ENCODE measurements at regions not wholly inside any gene's neighbourhood (a gene's known extent, or its start where the extent isn't known, plus 50 kb on each side); places are given as distances from the start of the nearest gene placed in this dataset.
"Not testable (repeated sequence)": the region's sequence is repeated elsewhere in the genome, so short reads cannot be mapped to it uniquely, and the experiment has no call there.

DNA sequence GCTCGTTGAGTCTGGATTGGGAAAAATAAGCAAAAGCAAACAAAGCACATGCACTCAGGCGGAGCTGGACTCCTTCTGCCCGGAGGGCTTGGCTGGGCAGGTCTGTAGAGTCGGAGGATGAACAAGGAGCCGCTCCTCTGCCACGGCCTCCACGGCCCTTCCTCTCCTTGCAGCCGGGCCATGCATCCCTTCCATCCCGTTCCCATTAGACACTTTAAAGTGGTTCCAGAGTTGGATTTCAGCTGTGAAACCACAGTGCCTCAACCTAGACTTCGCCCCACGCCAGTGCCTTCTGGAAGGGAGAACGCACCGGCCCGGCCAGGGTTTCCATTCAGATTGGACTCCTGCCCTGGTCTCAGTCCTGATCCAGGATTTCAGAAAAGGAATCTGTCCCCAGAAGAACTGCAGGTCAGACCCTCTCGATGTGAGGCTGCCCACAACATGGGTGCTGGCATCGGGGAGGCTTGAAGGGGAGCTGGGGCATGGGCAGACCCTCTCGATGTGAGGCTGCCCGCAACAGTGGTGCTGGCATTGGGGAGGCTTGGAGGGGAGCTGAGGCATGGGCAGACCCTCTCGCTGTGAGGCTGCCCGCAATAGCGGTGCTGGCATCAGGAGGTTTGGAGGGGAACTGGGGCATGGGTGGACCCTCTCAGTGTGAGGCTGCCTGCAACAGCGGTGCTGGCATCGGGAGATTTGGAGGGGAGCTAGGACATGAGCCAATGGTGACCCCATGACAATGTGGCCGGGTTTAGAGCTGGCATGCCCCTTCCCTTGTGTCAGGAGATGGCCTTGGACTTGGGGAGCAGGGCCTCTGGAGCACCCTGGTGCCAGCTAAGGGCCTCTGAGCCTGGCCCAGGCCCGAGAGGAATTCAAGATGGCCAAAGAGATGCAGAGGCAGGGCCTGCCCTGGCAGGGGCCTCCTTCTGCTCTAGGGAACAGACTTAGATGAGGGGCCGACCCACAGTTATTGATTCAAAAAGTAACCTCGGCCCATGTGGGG is 304.5 kb downstream of the NDUFA10 start:
- no peak for DNase-seq
- Mint-ChIP-seq H3K36me3 (ENCODE audit: insufficient read depth in 2 of 2) (no peaks in the 10 kb centered on the region), H3K27me3 (ENCODE audit: low read depth) (no peaks in the 10 kb centered on the region), H3K27ac (no peak overlapping the region), H3K9me3 (peaks cover 0 to 2% of the 10 kb centered on the region in 2 donors), H3K4me1 (ENCODE audit: low read depth) (no peaks in the 10 kb centered on the region), H3K4me3 (no peak overlapping the region)
- ATAC-seq (replicated peaks in 1 of 2): no peak

DNA sequence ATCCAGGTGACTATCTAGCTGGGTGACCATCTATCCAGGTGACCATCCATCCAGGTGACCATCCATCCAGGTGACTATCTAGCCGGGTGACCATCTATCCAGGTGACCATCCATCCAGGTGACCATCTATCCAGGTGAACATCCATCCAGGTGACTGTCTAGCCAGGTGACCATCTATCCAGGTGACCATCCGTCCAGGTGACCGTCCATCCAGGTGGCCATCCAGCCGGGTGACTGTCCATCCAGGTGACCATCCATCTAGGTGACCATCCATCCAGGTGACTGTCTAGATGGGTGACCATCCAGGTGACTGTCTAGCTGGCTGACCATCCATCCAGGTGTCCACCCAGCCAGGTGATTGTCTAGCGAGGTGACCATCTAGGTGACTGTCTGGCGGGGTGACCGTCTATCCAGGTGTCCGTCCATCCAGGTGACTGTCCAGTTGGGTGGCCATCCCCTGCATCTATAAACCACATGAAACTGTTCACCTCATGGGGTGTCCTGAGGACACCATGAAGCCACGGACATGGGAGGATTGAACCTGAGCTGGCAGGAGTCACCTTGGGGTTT is 305.3 kb downstream of the NDUFA10 start:
- H3K4me1 Mint-ChIP-seq (ENCODE audit: low read depth): no peaks in the 10 kb centered on the region
- DNase-seq: no peak

DNA sequence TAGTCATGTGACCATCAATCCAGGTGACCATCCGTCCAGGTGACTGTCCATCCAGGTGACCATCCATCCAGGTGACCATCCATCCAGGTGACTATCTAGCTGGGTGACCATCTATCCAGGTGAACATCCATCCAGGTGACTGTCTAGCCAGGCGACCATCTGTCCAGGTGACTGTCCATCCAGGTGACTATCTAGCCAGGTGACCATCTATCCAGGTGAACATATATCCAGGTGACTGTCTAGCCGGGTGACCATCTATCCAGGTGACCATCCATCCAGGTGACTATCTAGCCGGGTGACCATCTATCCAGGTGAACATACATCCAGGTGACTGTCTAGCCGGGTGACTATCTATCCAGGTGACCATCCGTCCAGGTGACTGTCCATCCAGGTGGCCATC is 306.2 kb downstream of the NDUFA10 start:
- not testable (repeated sequence) for H3K4me3 Mint-ChIP-seq; H3K27me3 Mint-ChIP-seq (ENCODE audit: low read depth); H3K27ac Mint-ChIP-seq; H3K4me1 Mint-ChIP-seq (ENCODE audit: low read depth); ATAC-seq (replicated peaks in 1 of 2); DNase-seq; H3K9me3 Mint-ChIP-seq; H3K36me3 Mint-ChIP-seq (ENCODE audit: insufficient read depth in 2 of 2)

More for the DNA sequence above, 305.3 kb downstream of the NDUFA10 start:
- Mint-ChIP-seq H3K27me3 (ENCODE audit: low read depth) (no peaks in the 10 kb centered on the region), H3K36me3 (ENCODE audit: insufficient read depth in 2 of 2) (peaks cover under 1 to 2% of the 10 kb centered on the region in 2 donors), H3K9me3 (peaks cover 0 to 2% of the 10 kb centered on the region in 2 donors), H3K27ac (no peak overlapping the region), H3K4me3 (no peak overlapping the region)
- no peak for ATAC-seq (replicated peaks in 1 of 2)

DNA sequence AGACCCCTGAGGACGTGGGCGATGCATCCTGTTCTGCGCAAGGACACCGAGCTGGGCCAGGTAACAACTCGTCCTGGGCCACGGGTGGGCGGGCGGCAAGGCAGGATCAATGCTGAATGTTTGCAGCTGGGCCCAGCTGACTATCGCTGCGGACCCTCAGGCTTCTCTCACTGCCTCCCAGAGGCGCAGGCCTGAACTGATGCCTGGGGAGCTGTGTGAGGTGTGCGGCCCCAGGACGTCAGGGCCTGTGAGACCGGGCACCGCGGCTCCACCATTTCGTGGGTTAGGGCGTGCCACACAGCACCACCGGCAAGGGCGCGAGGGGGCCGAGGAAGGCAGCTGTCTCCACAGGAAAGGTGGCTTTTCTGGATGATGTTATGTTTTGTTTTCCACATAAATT is 307.4 kb downstream of the NDUFA10 start:
- ATAC-seq (replicated peaks in 1 of 2): no peak

DNA sequence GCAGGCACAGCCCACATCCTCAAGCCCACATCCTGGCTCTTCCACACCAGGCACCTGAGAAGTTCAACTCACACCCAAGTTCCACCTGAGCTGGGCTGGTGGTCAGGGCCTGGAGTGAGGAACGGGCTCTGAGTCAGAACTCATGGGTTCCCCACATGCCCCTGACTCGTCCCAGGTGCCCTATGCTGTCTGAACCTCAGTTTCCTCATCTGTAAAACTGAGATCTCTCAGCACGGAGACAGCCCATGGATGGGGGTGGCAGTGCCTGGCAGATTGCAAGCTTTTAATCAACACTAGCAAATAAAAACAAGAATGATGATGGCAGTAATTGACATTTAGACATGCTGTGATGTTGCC is 307.8 kb downstream of the NDUFA10 start:
- DNase-seq (no peak), ATAC-seq (replicated peaks in 1 of 2) (no peak)
- Mint-ChIP-seq H3K9me3 (peaks cover 3 to 9% of the 10 kb centered on the region in 2 donors), H3K4me3 (no peak overlapping the region), H3K27me3 (ENCODE audit: low read depth) (no peaks in the 10 kb centered on the region), H3K4me1 (ENCODE audit: low read depth) (no peaks in the 10 kb centered on the region), H3K27ac (no peak overlapping the region), H3K36me3 (ENCODE audit: insufficient read depth in 2 of 2) (peaks cover 9% of the 10 kb centered on the region in 2 donors)

More for the DNA sequence above, 307.4 kb downstream of the NDUFA10 start:
- Mint-ChIP-seq H3K36me3 (ENCODE audit: insufficient read depth in 2 of 2) (peaks cover 6 to 8% of the 10 kb centered on the region in 2 donors), H3K27ac (no peak overlapping the region), H3K9me3 (peaks cover 3 to 6% of the 10 kb centered on the region in 2 donors), H3K4me3 (no peak overlapping the region), H3K27me3 (ENCODE audit: low read depth) (no peaks in the 10 kb centered on the region), H3K4me1 (ENCODE audit: low read depth) (no peaks in the 10 kb centered on the region)
- no peak for DNase-seq

DNA sequence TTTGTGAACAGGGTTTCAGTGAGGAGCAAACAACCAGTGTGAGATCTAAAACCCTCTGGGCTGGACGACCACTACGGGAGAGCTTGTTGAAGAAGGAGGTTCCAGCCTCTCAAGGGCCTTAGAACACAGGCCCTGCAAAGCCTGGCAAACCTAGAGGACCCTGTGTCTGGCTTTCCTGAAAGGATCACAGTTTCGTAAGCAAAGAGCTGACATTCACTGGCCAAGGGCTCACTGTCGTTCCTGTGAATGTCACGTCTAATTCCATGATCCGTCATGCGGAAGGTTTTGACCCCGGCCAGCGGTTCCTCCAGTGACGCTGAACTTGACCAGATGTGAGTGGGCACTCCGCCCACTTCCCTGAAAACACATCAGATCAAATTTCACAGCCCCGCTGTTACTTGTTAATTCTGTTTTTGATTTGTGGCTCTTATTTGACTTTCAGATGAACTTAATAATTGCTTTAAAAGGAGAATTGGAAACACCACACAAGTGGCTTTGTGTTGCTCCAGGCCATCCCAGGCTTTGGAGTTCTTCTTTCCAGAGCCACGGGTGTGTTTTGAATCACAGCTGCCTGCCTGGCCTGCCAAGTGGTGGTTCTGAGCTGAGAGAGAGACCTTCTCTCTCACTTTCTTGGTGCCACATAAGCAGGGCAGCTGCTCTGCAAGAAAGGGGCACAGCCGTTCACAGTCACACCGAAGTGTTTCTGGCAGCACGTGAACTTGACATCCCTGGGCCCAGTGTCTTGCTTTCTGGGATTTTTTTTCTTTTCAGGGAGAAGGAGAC is 308.4 kb downstream of the NDUFA10 start:
- Mint-ChIP-seq H3K27ac (no peak overlapping the region), H3K9me3 (peaks cover 3 to 9% of the 10 kb centered on the region in 2 donors), H3K36me3 (ENCODE audit: insufficient read depth in 2 of 2) (peaks cover 9% of the 10 kb centered on the region in 2 donors), H3K4me3 (no peak overlapping the region), H3K4me1 (ENCODE audit: low read depth) (no peaks in the 10 kb centered on the region), H3K27me3 (ENCODE audit: low read depth) (peaks cover 3% of the 10 kb centered on the region)
- DNase-seq: no peak
- ATAC-seq (replicated peaks in 1 of 2): no peak

DNA sequence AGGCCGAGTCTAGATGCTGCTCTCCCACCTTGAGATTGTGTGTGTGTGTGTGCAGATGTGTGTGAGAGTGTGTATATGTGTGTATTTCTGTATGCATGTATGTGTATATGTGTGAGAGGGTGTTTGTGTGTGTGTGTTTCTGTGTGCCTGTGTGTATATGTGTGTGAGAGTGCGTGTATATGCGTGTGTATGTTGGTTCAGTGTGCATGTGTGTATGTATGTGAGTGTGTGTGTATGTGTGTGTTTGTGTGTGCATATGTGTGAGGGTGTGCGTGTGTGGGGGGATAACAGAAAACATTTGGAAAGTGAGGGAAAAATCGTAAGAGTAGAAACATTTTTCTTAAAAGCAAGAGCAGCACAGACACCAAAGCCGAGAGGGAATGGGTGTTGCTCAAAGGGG is 309.1 kb downstream of the NDUFA10 start:
- Mint-ChIP-seq H3K27me3 (ENCODE audit: low read depth) (peaks cover 10% of the 10 kb centered on the region), H3K4me1 (ENCODE audit: low read depth) (no peaks in the 10 kb centered on the region), H3K4me3 (no peak overlapping the region), H3K9me3 (peaks cover 4 to 12% of the 10 kb centered on the region in 2 donors), H3K27ac (no peak overlapping the region), H3K36me3 (ENCODE audit: insufficient read depth in 2 of 2) (peaks cover 9 to 14% of the 10 kb centered on the region in 2 donors)
- ATAC-seq (replicated peaks in 1 of 2): no peak
- no peak for DNase-seq

DNA sequence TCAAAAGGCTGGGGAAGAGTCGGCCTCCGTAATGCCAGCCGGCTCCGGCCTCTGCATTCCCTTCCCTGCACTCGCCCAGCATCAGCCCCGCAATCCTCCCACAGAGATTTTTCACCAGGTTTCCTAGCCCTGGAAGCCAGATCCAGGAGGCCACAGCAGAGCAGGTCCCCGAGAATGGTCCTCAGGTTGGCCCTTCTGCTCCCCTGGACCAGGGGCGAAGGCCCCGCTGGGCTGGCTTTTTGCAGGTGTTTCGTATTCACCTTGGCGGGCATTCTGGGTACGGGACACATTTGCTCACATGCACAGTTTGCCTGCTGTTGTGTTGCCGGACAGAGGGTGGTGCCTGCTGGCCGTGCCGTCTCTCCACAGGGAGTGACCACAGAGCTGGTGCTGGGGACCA is 309.5 kb downstream of the NDUFA10 start:
- ATAC-seq (replicated peaks in 1 of 2) (no peak), DNase-seq (no peak)
- Mint-ChIP-seq H3K9me3 (peaks cover 6 to 12% of the 10 kb centered on the region in 2 donors), H3K4me1 (ENCODE audit: low read depth) (no peaks in the 10 kb centered on the region), H3K27me3 (ENCODE audit: low read depth) (peaks cover 14% of the 10 kb centered on the region), H3K27ac (no peak overlapping the region), H3K4me3 (no peak overlapping the region), H3K36me3 (ENCODE audit: insufficient read depth in 2 of 2) (peaks cover 9 to 14% of the 10 kb centered on the region in 2 donors)

DNA sequence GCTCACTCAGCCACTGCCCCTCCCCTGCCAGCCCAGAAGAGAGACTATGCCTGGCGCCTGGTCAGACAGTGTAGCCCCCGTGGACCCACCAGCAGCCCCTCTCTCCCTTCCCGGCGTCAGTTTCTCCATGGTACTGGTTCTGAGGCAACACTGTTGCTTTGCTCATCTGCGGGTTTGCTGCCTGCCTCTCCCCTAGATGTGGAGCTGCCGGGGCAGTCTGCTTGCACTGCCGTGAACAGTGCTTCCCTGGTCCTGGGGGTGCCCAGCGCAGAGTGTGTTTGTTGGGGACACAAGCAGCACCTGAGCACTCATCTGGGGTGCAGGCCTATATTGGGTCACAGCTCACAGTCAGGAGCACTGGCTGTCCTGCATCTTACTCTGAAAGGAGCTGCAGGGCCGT is 309.9 kb downstream of the NDUFA10 start:
- Mint-ChIP-seq H3K4me3 (no peak overlapping the region), H3K4me1 (ENCODE audit: low read depth) (no peaks in the 10 kb centered on the region), H3K36me3 (ENCODE audit: insufficient read depth in 2 of 2) (peaks cover 9 to 14% of the 10 kb centered on the region in 2 donors), H3K9me3 (peaks cover 6 to 12% of the 10 kb centered on the region in 2 donors), H3K27me3 (ENCODE audit: low read depth) (peaks cover 15% of the 10 kb centered on the region), H3K27ac (no peak overlapping the region)
- ATAC-seq (replicated peaks in 1 of 2): no peak
- DNase-seq: no peak

DNA sequence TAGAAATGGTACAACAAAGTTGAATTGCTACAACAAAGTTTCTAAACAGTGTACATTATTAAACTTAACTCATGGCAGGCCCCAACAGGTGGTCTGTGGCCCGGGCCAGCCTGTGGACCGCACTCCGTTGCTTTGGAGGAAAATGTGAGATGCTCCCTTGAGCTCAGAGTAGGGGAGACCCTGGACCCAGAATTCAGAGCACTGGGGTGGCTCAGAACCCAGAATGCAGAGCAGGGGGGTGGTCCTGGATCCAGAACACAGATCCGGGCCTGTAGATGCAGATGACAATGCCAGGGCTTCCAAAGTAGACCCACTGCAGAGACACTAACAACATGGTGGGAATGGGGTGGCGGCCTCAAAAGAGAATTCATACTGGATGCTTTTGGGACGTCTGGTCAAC is 311.0 kb downstream of the NDUFA10 start:
- H3K4me3 Mint-ChIP-seq: no peak overlapping the region
- peaks cover 19% of the 10 kb centered on the region for H3K27me3 Mint-ChIP-seq (ENCODE audit: low read depth)
- H3K36me3 Mint-ChIP-seq (ENCODE audit: insufficient read depth in 2 of 2): peaks cover 9 to 14% of the 10 kb centered on the region in 2 donors
- no peak for DNase-seq
- H3K9me3 Mint-ChIP-seq: peaks cover 6 to 12% of the 10 kb centered on the region in 2 donors
- H3K4me1 Mint-ChIP-seq (ENCODE audit: low read depth): no peaks in the 10 kb centered on the region
- no peak overlapping the region for H3K27ac Mint-ChIP-seq
- no peak for ATAC-seq (replicated peaks in 1 of 2)

DNA sequence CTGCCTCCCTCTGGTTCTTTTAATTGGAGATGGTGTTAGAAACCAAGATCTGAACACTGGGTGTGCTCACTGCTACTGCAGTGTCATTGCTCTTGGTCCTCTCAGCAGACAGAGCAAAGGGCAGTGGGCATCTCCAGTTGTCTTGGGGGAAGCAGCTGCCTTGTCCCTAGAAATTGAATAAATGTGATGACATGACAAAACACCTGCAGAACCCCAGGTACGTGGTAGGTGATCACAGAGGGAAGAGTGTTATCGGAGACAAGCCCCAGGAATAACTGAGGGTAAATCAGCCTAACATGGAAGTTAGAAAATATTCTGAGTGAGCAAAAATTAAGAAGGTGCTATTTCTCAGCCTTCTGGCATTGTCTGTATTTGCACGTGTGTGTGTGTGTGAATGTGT is 311.9 kb upstream of the HDAC4 start:
- H3K4me1 Mint-ChIP-seq (ENCODE audit: low read depth): no peaks in the 10 kb centered on the region
- H3K27me3 Mint-ChIP-seq (ENCODE audit: low read depth): peaks cover 23% of the 10 kb centered on the region
- no peak overlapping the region for H3K27ac Mint-ChIP-seq
- H3K9me3 Mint-ChIP-seq: peaks cover 6 to 12% of the 10 kb centered on the region in 2 donors
- no peak overlapping the region for H3K4me3 Mint-ChIP-seq
- H3K36me3 Mint-ChIP-seq (ENCODE audit: insufficient read depth in 2 of 2): peaks cover 9 to 14% of the 10 kb centered on the region in 2 donors
- no peak for ATAC-seq (replicated peaks in 1 of 2)
- no peak for DNase-seq

DNA sequence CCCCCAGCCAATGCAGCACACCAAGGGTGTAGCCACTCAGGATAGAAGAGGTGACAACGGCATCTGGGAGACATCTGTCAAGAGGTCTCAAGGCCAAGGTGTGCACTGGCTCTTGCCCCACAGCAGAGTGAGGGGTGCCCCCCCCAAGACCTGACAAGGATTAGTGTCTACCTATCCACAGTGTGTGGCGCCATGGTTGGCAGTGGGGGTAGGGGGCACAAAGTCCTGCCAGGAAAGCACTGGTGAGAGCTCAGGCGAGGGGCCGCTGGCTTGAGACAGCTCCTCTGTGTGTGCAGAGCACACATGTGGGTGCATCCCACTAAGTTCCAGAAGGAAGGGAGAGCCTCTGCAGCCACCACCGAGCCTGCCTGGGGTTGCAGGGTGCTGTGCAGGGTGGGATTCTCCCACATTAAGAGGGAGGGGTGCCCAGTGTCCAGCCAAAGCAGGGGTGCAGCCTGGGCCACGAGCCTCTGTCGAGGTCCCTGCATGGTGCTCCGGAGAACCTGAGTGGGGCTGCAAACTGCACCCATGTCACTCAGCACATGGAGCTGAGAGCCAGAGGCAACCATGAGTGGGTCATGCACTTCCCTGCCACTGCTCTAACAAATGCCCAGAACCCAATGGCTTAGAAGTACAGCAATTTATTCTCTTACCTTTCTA is 311.2 kb upstream of the HDAC4 start:
- DNase-seq: no peak
- no peak for ATAC-seq (replicated peaks in 1 of 2)
- H3K27me3 Mint-ChIP-seq (ENCODE audit: low read depth): peaks cover 23% of the 10 kb centered on the region
- H3K4me1 Mint-ChIP-seq (ENCODE audit: low read depth): no peaks in the 10 kb centered on the region
- H3K9me3 Mint-ChIP-seq: peaks cover 6 to 12% of the 10 kb centered on the region in 2 donors
- no peak overlapping the region for H3K27ac Mint-ChIP-seq
- no peak overlapping the region for H3K4me3 Mint-ChIP-seq
- peaks cover 9 to 14% of the 10 kb centered on the region in 2 donors for H3K36me3 Mint-ChIP-seq (ENCODE audit: insufficient read depth in 2 of 2)
